NCI-H2081 (cell line): ENCODE measurements at regions not wholly inside any gene's neighbourhood (a gene's known extent, or its start where the extent isn't known, plus 50 kb on each side); places are given as distances from the start of the nearest gene placed in this dataset.
"Not testable (repeated sequence)": the region's sequence is repeated elsewhere in the genome, so short reads cannot be mapped to it uniquely, and the experiment has no call there.

ENCODE experiments used
- DNase-seq, 2 experiments: peaks; one replicate each; lab custom pipeline; 2025; lab: John Stamatoyannopoulos, UW

DNA sequence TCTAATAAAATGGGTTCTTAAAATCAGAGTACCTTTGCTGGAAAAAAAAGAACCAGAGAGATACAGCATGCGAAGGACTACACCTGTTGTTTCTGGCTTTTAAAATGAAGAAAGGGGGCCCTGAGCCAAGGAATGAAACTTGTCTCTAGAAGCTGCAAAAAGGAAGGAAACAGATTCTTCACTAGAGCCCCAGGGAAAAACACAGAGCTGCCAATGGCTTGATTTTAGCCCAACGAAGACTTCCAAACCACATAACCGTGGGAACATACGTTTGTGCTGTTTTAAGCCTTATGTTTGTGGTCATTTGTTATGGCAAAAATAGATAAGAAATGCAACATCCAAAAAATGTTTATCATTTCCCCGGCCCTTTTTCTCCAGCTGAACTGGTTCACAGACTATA is 780.0 kb downstream of the SORCS1 start:
- no peak for DNase-seq

DNA sequence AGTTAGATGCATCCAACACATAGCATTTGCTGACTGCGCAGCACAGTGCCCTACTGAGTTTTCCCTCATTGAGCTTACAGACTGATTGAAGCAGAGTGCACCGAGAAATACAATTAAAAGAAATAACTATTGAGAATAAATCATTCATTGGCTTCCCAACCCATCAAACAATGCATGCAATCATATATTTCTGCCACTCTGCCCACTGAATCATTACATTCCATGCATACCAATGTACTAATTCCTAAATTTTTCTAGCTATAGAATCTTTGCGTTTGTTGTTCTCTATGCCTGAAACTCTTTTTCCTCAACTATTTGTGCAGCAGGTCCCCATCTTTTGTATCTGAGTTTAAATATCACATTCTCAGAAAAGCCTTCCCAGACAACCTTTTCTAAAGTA is 783.8 kb downstream of the SORCS1 start:
- no peak for DNase-seq

DNA sequence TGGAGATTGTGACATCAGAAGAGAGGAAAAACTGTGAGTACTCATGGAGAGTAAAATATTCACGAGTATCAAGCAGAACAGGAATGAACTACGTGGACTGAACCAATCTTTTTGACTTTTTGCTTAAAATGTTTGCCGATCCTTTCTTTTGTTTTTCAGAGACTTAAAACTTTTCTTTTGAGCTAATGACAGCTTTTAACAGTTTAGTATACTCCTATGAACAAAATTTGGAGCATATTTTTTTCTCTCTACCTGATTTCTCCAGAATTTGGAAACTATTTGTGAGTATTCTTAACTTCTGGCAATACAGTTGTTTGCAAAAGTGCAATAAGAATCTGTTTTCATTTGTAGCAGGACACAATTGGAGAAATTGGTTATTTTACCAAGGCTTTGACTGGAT is 786.3 kb downstream of the SORCS1 start:
- no peak for DNase-seq

DNA sequence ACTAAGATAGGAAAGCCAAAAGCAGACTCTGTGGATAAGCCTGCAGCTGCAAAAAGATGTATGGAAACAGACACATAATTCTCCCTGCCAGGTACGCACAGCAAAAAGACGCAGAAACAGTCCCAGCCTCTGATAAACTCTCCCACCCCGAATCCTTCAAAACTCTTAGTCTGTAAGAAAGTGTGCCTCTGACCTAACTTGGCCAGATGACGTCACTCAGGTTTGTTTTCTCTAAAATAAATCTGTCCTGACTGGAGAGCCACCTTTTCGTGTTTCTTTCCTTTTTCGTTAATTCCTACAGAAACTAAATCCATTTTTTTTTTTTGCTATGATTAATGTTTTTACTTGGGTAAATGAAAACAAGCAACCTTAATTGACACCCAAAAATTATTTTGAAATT is 793.8 kb downstream of the SORCS1 start:
- no peak for DNase-seq

DNA sequence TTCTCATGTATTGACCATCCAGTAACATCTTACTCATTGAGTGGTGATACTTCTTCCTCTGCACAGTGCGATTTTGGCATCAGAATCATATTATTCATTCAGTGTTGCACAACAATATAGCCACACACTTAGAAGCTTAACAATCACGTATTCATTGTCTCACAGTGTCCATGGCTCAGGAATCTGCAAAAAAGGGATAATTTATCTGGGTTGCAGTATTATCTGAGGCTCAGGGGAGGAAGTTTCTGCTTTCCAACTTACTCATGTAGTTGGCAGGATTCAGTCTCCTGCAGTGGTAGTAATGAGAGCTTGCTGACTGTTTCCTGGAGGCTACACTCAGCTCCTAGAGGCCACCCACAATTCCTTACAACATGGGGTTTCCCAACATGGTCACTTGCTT is 803.6 kb downstream of the SORCS1 start:
- no peak for DNase-seq

DNA sequence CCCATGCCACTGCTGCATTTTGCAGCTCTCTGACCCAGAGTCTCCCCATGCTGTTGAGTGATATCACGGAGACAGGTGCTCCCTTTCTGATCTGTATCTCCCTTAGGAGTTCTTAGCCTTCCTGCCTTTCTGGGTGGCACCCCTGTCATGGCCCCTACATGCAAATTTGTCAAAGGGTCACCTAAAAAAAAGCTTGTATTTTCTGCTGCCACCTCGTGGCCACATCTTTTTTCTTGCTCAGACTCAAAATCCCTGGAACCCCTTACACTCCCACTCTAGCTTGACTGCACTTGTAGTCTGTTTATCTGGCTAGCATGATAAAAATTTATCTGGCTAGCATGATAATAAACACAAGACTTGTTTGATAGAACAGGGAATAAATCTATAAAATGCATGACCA is 809.1 kb downstream of the SORCS1 start:
- DNase-seq, result no peak

DNA sequence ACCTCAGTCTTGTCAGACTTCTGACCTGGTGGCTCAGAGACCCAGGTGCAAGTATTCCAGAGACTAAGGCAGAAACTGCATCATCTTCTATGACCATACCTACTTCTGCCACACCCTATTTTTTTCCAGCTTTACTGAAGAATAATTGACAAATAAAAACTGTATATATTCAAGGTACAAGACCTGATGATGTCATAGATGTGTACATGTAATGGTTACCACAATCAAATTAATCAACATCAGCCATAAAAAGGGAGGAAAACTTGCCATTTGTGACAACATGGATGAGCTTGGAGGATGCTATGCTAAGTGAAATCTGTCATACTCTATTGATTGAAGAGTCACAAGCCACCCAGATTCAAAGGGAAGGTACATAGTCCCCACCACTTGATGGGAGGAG is 815.6 kb downstream of the SORCS1 start:
- DNase-seq, result no peak

DNA sequence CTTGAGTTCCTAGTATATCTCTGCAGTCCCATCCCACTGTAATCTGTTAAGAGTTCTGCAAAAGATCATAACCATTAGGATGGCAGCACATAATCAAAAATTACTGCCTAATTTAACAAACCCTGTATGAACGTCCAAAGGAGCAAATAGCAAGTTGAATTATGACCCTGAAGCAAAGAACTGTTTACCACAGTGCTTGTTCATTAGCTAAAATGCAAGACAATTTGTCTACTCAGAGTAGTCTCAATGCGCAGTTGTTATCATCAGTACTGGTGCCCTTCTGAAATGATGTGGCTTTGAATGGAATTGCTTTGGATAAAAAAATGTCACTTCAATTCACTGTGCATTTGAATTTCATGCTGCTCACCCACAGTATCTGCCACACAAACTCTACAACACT is 817.0 kb downstream of the SORCS1 start:
- DNase-seq, result no peak

DNA sequence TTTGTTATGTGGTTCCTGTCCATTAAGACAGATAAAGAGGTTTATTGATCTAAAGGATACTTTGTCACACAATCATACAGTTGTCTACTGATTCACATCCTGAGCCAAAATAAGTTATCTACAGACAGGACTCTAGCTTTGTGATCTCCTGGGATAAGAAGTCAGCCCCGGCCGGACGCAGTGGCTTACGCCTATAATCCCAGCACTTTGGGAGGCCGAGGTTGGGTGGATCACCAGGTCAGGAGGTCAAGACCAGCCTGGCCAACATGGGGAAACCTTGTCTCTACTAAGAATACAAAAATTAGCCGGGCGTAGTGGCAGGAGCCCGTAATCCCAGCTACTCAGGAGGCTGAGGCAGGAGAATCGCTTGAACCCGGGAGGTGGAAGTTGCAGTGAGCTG is 821.0 kb downstream of the SORCS1 start:
- not testable (repeated sequence) for DNase-seq

DNA sequence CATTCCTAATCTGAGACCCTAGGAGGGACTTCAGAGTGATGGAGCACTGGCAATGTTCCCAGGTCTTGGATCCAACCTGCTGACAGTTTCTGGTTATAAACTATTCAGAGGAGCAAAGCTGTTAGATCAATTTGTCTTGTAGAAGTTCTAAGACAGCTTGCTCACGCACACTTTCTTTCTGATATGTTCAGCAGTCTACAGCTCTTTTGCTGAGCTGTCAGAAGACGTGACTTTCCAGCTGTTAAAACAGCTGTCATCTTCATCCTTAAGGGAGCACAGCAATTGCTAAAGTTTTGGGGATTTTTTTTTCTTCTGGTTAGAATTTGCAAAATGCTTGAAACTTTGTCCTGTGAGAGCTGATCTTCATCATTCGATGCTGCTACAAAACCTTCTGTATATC is 823.1 kb downstream of the SORCS1 start:
- DNase-seq, result no peak

DNA sequence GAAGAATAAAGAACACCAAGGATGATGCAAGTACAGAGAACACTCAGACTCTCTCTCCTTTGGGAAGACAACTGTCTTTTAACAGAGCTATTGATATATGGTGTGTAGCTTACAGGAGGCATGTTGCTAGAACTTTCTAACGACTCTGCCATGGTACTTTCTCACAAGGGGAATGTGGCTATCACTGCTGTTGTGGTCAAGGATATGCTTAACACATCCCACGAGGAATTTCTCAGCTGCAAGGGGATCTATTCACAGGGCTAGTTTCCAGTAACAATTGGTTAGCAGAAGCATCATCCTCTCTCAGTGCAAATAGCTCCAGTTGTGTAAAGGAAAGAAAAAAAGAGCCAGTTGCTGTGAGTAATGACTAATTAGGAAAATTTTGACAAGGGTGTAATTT is 826.0 kb downstream of the SORCS1 start:
- DNase-seq, result no peak

DNA sequence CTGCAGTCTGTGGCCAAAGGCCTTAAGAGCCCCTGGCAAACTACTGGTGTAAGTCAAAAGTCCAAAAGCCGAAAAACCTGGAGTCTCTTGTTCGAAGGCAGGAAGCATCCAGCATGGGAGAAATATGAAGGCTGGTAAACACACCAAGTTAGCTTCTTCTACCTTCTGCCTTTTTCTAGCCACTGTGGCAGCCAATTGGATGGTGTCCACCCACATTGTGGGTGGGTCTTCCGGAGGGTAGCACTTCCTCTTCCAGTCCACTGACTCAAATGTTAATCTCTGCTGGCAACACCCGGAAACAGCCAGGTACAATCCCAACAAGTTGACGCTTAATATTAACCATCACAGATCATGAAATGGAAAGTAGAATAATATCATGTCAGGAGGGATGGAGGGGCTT is 827.6 kb downstream of the SORCS1 start:
- no peak for DNase-seq

DNA sequence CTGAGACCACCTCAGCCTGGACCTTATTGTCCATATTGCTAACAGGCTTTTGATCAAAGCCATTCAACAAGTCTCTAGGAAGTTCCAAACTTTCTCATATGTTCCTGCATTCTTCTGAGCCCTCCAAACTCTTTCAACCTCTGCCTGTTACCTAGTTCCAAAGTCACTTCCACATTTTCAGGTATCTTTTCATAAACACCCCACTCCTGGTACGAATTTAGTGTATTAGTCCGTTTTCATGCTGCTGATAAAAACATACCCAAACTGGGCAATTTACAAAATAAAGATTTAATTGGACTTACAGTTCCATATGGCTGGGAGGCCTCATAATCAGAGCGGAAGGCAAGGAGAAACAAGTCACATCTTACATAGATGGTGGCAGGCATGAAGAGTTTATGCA is 836.8 kb downstream of the SORCS1 start:
- no peak for DNase-seq

DNA sequence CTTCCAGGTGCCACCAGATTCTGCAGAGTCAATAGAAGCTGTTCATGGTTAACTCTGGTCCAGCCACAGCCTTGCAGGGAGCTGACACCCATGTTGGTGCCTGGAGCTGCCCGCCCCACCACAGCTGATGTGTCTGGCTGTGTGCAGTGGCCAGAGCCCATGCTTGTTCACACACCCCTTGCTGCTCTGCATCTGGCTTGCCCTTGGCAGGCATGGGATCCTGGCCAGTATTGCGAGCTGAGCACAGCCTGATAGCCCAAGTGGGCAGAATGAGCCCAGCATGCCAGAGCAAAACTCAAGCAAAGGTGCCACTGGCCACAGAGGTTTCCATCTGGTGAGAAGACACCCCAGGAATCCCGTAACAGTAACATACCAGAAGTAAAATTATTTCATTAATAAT is 843.6 kb downstream of the SORCS1 start:
- DNase-seq, result no peak

DNA sequence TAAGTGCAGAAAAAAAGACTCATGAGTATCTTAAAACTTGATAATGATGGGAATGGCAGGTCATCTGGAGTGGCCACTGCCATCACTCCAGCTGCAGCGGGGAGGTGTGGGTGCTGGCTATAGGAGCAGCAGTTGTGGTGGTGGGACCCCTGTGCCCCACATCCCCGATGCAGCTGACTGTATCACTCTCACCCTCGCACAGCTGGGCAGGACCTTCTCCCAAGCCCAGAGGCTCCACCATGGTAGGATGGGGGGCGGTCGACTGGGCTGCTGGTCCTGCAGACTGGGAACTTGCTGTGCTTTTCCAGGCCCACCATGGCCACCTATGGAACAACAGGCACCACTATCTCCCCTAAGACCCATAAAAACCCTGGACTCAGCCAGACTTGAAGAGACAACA is 844.4 kb downstream of the SORCS1 start:
- no peak for DNase-seq

DNA sequence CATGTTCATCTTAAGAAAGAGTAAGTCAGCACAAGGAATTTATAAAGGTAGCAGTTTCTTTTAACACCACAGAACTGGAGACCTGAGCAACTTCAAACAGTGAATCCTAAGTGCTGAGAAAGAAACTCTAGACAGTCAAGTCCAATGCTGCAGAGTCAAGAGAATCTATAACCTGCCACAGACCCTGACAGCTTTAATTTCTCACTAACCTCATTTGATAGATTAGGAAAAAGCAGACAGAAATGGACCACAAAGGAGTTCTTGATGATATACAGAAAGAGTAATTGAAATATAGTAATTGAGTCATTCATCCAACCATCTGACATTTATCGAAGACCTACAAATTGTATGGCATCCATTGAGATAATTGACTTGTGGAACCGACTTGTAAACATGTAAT is 847.0 kb downstream of the SORCS1 start:
- no peak for DNase-seq

DNA sequence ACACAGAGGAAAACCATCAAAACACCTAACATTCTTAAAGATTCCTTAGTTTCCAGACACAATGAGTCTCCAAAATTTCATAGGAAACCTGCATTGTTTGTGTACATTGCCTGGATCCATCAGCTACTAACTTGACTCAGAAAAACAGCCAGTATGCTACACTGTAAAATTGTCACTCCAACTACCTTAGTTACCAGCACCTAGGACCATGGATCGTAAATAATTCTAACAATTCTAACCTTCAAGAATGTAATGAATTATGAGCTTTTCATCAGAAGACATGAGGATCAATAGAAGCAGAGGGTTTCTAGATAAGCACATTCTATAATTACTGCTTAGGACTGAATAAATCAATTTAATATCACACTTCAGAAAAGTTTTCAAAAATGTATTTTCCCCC is 851.5 kb downstream of the SORCS1 start:
- DNase-seq, result no peak

DNA sequence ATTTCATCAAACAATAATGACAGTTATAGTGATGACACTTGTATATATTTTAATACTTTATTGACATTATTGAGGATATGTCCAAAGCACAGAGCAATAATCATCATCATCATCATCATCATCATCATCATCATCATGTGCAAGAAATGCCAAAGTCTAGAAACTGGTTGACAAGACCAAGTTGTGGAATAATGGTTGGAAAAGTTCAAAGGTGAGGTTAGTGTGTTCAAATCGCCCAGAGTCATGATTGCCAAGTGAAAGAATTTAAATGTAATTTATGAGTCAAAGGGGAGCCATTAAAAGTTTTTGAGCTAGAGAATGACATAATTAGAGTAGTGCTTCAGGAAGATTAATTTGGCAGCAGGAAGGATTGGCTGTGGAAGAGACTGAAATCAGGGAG is 852.4 kb downstream of the SORCS1 start:
- no peak for DNase-seq

DNA sequence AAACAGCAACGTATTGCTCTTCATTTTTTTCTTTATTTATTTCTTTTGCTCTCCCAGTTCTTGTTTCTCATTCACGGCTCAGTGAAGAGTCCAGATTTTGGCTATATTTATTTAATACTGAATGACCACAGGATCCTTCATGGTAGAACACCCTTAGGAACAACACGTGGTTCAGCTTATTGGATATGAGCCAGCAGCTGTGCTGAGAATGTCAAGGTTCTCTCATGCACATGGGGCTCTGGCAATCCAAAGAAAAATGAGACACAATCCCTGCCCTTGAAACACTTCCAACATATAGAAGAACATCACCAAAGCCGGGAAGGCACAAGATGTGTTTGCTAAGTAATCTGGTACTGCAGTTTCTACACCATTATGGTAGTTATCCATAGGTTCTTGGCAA is 852.9 kb downstream of the SORCS1 start:
- DNase-seq, result no peak

DNA sequence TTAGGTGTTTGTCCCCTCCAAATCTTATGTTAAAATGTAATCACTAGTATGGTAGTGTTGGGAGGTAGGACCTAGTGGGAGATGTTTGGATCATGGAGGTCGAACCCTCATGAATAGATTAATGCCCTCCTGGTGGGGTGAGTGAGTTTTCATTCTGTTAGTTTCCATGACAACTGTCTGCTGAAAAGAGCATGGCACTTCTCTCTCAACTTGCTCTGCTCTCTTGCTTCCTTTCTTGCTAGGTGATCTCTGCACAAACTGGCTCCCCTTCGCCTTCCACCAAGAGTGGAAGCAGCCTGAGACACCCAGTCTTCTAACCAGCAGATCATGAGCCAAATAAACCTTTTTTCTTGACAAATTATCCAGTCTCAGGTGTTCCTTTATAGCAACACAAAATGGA is 853.9 kb downstream of the SORCS1 start:
- DNase-seq, result no peak

DNA sequence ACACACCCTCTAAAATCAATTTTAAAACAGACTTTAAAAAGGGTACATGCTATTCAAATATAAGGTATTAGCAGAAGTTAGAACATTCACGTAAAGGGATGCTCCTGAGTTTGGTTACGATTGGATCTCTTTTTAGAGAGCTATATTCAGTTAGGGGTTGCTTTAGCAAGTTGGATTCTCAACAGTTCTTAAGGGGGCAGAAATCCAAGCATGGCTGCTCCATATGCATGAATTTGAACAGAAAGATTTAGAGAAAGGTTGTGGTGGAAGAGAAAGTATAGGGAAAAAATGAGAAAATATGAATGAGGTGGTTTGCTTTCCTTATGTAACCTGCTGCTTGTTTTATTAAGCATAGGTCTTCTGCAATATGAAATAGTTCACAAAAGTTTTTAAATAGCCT is 855.1 kb downstream of the SORCS1 start:
- DNase-seq, result no peak

DNA sequence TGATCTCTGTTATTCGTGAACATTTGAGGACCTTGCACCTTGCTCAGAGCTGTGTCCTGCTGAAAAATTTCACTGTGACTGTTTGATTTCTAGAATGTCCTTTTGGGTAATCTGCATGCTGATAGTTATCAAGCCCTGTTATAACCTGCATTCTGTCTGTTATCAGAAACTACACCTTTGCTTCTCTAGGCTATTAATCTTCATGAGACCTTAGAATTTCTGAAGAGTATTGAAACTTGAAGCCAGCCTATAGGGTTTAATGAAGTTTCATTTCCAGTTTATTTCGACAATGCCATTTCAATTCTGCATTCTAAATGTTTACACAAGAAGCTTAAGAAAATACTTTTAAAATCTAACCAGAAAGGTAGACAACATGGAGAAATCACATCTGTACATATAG is 856.2 kb downstream of the SORCS1 start:
- DNase-seq, result no peak

DNA sequence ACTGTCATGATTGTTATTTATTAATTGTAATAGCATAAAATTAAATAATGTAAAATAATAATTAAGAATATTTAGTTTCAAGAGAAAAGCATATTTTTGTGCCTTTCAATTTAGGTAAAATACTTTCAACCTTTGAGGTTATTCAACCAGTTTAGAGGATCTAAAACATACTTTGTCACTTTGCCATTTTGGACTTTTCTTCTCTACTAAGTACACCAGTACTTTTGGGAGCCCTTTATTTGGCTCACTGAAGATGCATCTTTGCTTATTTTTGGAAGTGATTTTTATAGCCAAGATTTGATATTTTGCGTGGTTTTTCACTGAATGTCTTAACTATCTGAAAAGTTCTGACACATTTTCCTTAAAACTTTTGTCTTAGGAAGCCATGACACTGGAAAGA is 860.5 kb downstream of the SORCS1 start:
- no peak for DNase-seq

DNA sequence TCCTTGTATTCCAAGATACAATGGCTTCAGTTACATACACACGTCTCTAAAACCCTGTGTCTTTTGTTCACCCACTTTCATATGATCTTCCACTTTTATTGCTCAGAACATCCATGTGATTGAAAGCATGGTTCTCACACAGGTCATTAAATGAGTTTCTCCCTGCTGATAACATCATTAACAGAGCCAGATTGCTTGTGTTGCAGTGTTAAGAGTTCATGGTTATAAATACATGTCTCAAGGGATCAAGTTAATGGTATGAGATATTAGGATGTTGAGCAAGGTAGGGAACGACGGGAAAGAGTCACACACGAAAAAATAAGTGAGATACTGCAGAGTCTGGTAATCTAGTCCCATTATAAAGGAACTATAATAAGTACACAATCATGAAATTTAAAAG is 861.5 kb downstream of the SORCS1 start:
- no peak for DNase-seq

DNA sequence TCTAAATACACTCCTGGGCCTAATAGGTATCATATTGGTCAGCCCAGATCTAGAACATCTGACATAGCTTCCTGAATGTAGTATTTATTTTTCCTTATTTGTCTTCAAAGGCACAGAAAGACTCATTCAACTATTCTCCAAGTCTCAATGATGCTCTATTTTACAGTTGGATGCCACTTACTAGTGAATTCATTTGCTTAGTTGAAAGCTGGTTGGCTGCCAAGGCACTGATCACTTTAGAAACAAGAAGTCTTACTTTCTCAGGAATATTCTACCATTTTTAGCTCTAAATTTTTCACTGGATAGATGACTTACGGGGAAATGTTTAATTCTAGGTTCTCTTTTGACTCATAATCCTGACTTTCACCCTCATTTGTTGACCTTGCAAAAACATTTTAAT is 863.4 kb downstream of the SORCS1 start:
- no peak for DNase-seq
